Right ventricle myocardium superior (tissue), 1 donor: ENCODE measurements at regions not wholly inside any gene's neighbourhood (a gene's known extent, or its start where the extent isn't known, plus 50 kb on each side); places are given as distances from the start of the nearest gene placed in this dataset.
"Not testable (repeated sequence)": the region's sequence is repeated elsewhere in the genome, so short reads cannot be mapped to it uniquely, and the experiment has no call there.

Experiments
- ATAC-seq: fragments of 200-7000 bp; cut with Tn5 transposase; one replicate; pipeline ENCODE4 v1.9.1; 2020; ENCODE audit warnings: mild to moderate bottlenecking; ENCODE audit not compliant: poor library complexity
- DNase-seq: peaks from one replicate; pipeline ENCODE4 v3.0.0-alpha.2; 2020
- intact Hi-C: fragments of 100-400 bp; cut with DNase I; formaldehyde crosslinking; loops from one replicate; pipeline ENCODE4 v1.11.2; 2022
- donor health status: DM: no; HTN: yes; CAD: no; lungs with severe emphysema.

GRCh38 chr15:53107855-53108254 lies 317.7 kb upstream of the ONECUT1 start:
- ATAC-seq (no peak), DNase-seq (no peak)
- intact Hi-C loops, result no loop called here

DNA sequence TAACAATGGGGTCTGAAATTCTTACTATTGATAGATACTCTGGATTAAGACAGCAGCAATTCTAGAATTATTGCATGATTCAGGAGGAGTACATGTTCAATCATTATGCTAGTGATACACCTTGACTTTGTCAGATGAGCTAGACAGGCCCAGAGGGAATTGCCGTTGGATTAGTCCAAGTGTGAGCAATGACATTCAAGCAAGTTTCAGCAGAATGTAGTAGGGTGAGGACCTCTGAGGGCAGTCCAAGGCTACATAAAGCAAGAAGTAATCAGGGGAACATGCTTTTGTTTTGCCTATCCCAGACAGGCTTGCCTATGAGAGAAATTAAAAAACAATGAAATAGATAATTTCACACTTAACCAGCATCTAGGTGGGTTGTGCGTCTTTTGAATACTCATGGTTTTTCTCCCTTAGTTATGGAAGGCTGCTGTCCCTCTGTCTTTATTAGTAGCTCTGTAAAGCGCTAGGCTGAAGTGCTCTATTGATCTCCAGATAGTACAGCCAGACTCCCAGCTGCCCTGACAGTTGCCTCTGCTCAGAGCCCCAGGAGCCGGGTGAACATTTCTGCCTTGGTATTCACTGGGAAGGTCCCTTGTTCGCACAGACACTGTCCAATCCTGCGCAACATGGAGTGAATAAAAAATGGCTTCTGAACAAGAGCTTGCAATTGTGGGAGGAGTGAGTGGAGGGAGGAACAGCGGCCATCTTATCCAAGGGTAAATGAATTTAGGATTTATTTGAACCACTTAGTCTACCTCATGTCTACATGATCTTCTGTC lies 316.6 kb upstream of the ONECUT1 start:
- intact Hi-C loops, result no loop called here
- DNase-seq (no peak), ATAC-seq (no peak)

GRCh38 chr15:53102483-53102882 lies 312.3 kb upstream of the ONECUT1 start:
- DNase-seq (no peak), ATAC-seq (no peak)
- intact Hi-C loops, result no loop called here

GRCh38 chr15:53080484-53080883 lies 290.3 kb upstream of the ONECUT1 start:
- DNase-seq (no peak), ATAC-seq (no peak)
- intact Hi-C loops, result no loop called here

DNA sequence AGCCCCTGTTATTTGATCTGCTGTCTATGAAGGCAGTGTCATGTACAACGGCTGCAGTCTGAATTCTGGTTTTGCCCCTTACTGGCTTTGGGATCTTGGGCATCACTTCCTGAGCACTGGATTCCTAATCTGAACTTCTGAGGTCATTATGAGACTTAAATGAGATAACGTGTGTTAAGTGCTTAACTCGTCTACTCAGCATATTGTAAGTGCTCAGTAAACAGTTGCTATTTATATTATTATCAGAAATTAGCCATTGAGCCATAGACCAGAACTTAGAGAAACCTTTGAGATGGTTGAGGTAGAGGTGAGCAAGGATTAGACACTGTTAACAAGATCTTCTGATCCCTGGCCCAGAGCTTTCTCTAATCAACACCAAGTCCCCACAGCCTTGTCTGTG lies 284.1 kb upstream of the ONECUT1 start:
- ATAC-seq (no peak), DNase-seq (no peak)
- intact Hi-C loops, result no loop called here

DNA sequence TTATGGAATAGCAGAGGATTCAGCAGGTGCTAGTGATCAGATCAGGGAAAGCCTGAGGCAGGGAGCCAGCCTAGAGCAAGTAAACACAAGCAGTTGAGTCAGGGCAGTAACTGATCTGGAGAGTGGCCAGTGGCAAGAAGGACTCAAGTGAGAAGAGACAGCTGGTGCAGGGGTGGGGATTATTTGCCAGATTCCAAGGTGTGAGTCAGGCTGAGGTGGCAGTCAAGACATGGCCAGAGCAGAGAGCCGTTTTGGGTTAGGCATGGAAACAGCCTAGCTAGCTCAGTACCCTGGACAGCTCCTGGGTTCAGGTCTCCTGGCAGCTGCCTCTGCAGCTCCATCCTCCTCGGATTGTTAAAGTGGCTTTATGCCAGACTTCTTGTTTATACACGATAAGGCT lies 281.9 kb upstream of the ONECUT1 start:
- ATAC-seq (no peak), DNase-seq (no peak)
- intact Hi-C loops, result no loop called here

DNA sequence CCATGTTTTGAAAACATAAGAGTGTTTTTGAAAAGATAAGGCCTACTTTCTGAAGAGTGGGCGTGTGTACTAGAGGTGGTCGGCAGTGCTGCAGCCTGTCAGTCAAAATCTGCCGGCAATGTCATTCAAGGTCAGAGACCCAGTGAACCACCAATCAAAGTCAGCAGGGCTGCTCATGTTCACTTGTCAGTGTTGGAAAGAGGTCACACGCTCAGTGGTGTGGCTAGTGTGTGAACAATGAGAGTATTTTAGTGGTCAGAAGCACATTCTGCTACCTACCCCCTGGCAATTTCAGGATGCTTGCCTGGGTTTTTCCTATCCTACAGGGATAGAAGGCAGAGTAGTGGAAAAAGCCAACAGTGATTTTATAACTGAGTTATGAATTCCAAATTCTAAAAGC lies 278.5 kb upstream of the ONECUT1 start:
- no peak for DNase-seq
- intact Hi-C loops, result no loop called here
- ATAC-seq, result no peak

DNA sequence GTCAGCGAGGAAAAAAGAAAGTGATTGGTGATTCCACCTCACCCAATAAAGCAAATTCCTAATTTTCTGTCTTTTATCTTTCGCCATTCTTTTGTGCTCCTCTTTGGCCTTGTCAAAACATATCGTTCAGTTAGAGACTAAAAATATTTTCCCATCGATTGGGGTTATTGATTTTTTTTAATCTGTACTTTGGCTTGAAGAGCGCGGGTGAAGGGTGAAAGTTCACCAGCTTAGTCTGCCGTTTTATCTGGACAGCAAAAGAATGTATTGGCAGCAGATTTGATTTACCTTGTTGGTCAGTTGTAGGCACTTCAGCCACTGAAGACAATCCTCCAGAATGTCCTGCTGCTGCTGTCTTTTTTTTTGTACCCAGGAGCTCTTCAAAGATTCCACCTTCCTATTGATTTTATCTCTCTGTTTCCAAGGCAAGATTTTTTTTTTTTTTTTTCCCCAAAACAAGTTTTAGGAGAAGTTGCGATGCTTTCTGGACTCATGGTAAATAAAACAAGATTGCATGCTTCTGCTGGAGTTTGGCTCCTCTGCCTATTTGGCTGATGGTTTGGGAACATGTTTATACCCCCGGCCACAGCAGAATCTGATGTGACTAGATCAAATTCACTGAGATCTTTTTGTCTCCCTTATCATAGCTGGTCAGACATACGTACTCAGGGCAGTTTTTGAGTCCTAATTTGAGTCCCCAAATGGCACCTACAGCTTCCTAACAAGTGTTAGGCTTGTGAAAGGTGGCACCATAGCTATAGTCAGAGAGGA lies 269.3 kb upstream of the ONECUT1 start:
- intact Hi-C loops, result no loop called here
- DNase-seq, result no peak
- ATAC-seq, result no peak

- ATAC-seq (no peak), DNase-seq (no peak)
- intact Hi-C loops, result no loop called here
These were observed 256.1 kb upstream of the ONECUT1 start for GRCh38 chr15:53046153-53046790.

- intact Hi-C loops, result no loop called here
- DNase-seq (no peak), ATAC-seq (no peak)
These were observed 248.5 kb upstream of the ONECUT1 start for GRCh38 chr15:53038655-53038941.

GRCh38 chr15:53037904-53038654 lies 247.9 kb upstream of the ONECUT1 start:
- ATAC-seq, result no peak
- DNase-seq, result no peak
- intact Hi-C loops, result no loop called here

DNA sequence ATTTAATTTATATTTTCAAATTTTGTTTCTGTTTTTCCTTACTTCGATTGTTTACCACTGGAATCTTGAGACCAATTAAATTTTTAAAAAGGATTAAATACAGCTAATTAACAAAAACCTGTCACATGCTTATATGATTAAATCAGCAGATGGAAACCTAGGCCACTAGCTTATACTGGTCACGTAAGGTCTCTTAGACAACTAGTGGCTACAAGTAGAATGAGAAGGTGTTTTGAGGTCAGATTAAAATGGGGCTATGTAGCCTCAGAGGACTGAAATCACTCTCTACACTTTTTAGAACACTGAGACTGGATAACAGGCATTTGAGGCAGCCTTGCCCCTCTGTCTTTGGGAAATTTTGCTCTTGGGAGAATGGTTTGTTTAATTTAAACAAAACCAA lies 246.5 kb upstream of the ONECUT1 start:
- intact Hi-C loops, result no loop called here
- no peak for DNase-seq
- no peak for ATAC-seq

DNA sequence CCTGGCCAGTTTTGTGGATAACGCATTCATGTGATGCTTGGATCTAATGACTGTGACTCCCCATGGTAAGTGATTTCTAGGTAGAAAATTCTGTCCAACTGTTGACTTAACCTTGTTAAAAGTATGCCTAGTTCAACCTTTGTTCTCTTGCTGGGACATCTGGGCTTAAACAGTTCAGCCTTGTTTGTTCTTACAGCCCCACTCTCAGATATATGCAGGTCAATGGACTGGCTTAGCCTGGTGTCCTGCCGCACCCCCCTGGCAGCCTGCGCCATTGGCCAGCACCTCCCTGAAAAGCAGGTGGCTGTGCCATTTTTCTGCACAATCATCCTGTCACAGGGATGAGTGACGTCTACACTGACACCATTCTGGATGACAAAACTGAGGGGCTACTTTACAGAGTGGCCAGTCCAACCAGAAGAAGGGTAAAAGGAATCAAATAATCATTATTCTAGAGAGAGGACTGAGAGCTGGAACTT lies 244.7 kb upstream of the ONECUT1 start:
- intact Hi-C loops, result no loop called here
- no peak for DNase-seq
- ATAC-seq, result no peak

DNA sequence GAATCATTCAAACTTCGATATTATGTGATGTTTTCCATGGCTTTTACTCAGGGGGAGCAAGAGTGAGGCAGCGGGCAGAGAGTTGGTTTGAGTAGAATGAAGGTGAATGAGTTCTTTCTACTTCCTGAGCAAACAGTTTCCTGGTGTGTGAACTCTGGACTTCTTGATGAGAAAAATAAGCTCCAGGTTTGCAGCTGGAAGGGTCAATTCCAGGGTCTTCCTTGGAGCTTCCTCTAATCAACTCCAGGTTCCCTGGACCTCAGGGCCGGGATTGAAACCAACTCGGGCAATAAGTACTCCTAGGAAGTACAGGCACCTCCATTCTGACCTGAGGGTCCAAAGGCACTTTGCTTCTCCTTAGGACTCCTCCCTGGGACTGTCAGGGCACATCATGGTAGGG lies 243.6 kb upstream of the ONECUT1 start:
- intact Hi-C loops, result no loop called here
- DNase-seq (no peak), ATAC-seq (no peak)

DNA sequence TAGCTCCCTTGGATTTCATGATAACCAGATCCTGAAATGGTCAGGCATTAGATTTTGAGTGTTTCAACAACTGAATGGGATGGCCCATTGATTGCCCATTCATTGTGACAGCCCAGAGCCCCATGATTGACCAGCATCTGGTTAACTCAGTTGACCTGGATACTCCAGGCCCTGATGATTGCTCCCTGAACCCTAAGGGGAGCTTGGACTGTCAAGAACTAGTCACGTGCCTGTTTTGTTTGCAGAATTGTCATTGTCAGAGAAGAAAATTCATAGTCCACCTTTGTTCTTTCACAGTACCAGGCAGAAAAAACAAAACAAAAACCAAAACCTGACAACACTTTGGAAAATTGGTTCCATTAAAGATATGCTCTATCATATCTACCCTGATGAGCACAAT lies 241.3 kb upstream of the ONECUT1 start:
- no peak for ATAC-seq

GRCh38 chr15:53022788-53023187 lies 232.7 kb upstream of the ONECUT1 start:
- ATAC-seq, result no peak
- intact Hi-C loops, result no loop called here

More for the DNA sequence above, 241.3 kb upstream of the ONECUT1 start:
- intact Hi-C loops, result no loop called here
- no peak for DNase-seq

GRCh38 chr15:53013329-53013728 lies 223.2 kb upstream of the ONECUT1 start:
- no peak for ATAC-seq
- intact Hi-C loops, result no loop called here
- no peak for DNase-seq

More at GRCh38 chr15:53022788-53023187, 232.7 kb upstream of the ONECUT1 start:
- no peak for DNase-seq

DNA sequence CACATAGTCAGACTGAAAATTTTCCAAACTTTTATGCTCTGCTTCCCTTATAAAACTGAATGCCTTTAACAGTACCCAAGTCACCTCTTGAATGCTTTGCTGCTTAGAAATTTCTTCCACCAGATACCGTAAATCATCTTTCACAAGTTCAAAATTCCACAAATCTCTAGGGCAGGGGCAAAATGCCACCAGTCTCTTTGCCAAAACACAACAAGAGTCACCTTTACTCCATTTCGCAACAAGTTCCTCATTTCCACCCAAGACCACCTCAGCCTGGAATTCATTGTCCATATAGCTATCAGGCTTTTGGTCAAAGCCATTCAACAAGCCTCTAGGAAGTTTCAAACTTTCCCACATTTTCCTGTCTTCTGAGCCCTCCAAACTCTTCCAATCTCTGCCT lies 221.6 kb upstream of the ONECUT1 start:
- intact Hi-C loops, ATAC-seq: not testable (repeated sequence)

DNA sequence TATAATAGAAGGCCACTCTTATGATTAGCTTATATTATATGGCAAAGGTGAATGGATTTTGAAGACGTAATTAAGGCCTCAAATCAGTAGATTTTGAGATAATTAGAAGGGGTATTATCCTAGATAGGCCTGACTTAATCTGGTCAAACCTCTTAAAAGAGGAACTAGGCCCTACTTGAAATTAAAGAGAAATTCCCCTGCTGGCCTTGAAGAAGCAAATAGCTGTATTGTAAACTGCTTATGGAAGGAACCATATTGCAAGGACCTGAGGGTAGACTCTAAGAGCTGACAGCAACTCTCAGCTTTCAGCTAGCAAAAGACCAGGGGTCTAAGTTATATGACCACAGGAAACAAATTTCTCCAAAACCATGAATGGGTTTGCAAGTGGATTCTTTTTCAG lies 219.0 kb upstream of the ONECUT1 start:
- no peak for ATAC-seq
- DNase-seq, result no peak
- intact Hi-C loops, result no loop called here

More for the DNA sequence above, 221.6 kb upstream of the ONECUT1 start:
- not testable (repeated sequence) for DNase-seq
